ENCODE measurements at regions not wholly inside any gene's neighbourhood (a gene's known extent, or its start where the extent isn't known, plus 50 kb on each side); places are given as distances from the start of the nearest gene placed in this dataset.

GRCh38 chr3:166270429-166270828 lies 433.2 kb upstream of the BCHE start:
- H3K4me3 ChIP-seq (ENCODE audit: control extremely low read depth in 1 of 5, extremely low read depth in 1 of 5, insufficient read depth in 1 of 5, low read depth in 2 of 5, low read length in 4 of 5) = no peak overlapping the region
- H3K9me3 ChIP-seq (ENCODE audit: control extremely low read depth in 1 of 3, control insufficient read depth in 2 of 3, insufficient read depth in 1 of 3, low read length in 2 of 3) = no peaks in the 10 kb centered on the region
- TF ChIP-seq CTCF (IDR thresholded peaks at IDR 0.05) (no peak), EZH2 (IDR thresholded peaks at IDR 0.05; ENCODE audit: borderline replicate concordance, insufficient read depth, low read depth, low read length, poor library complexity, severe bottlenecking) (no peak)
- ATAC-seq (ENCODE audit: low read depth) = no peak
- H3K9me3 Mint-ChIP-seq (ENCODE audit: insufficient read depth) = peaks cover 4% of the 10 kb centered on the region
- no peak overlapping the region for H3K4me2 ChIP-seq (replicated peaks; ENCODE audit: low read depth, low read length, poor library complexity, severe bottlenecking)
- H3K27ac ChIP-seq (ENCODE audit: low read length in 2 of 2) = no peak overlapping the region
- ChIA-PET POLR2A (no interaction called here), CTCF (no interaction called here)
- no peaks in the 10 kb centered on the region for H4K20me1 ChIP-seq (ENCODE audit: control insufficient read depth, insufficient read depth, low read length, poor library complexity, severe bottlenecking)
- no peaks in the 10 kb centered on the region for H3K4me1 Mint-ChIP-seq
- intact Hi-C loops (cut with micrococcal nuclease) = no loop called here
- H2AFZ ChIP-seq (ENCODE audit: insufficient read depth, low read depth, low read length, poor library complexity, severe bottlenecking) = no peak overlapping the region
- H3K27ac Mint-ChIP-seq = no peak overlapping the region
- DNase-seq = no peak
- no peak overlapping the region for H3K9ac ChIP-seq (ENCODE audit: low read length)
- no peak overlapping the region for H3K4me3 Mint-ChIP-seq
- H3K79me2 ChIP-seq (ENCODE audit: control insufficient read depth, insufficient read depth, low read length) = no peaks in the 10 kb centered on the region
- no peaks in the 10 kb centered on the region for H3K4me1 ChIP-seq (ENCODE audit: control insufficient read depth in 2 of 2, insufficient read depth in 2 of 2, low read length in 2 of 2)
- H3K36me3 ChIP-seq (replicated peaks in 1 of 2; ENCODE audit: control extremely low read depth in 1 of 2, control insufficient read depth in 1 of 2, extremely low read depth in 1 of 2, insufficient read depth in 2 of 2, low read length in 1 of 2) = no peaks in the 10 kb centered on the region
- no peaks in the 10 kb centered on the region for H3K27me3 ChIP-seq (replicated peaks in 1 of 4; ENCODE audit: control extremely low read depth in 1 of 4, control insufficient read depth in 3 of 4, insufficient read depth in 4 of 4, low read length in 3 of 4)
- H3K27me3 Mint-ChIP-seq = no peaks in the 10 kb centered on the region
- WGBS (ENCODE audit: insufficient coverage) = no CpG with 5 or more reads among the region's 1 CpG

- ATAC-seq (ENCODE audit: low read depth) (no peak), DNase-seq (no peak)
- peaks cover 4% of the 10 kb centered on the region for H3K9me3 Mint-ChIP-seq (ENCODE audit: insufficient read depth)
- Histone ChIP-seq H3K36me3 (replicated peaks in 1 of 2; ENCODE audit: control extremely low read depth in 1 of 2, control insufficient read depth in 1 of 2, extremely low read depth in 1 of 2, insufficient read depth in 2 of 2, low read length in 1 of 2) (no peaks in the 10 kb centered on the region), H3K27me3 (replicated peaks in 1 of 4; ENCODE audit: control extremely low read depth in 1 of 4, control insufficient read depth in 3 of 4, insufficient read depth in 4 of 4, low read length in 3 of 4) (no peaks in the 10 kb centered on the region), H3K9me3 (ENCODE audit: control extremely low read depth in 1 of 3, control insufficient read depth in 2 of 3, insufficient read depth in 1 of 3, low read length in 2 of 3) (no peaks in the 10 kb centered on the region), H3K4me1 (ENCODE audit: control insufficient read depth in 2 of 2, insufficient read depth in 2 of 2, low read length in 2 of 2) (no peaks in the 10 kb centered on the region), H3K27ac (ENCODE audit: low read length in 2 of 2) (no peak overlapping the region), H3K4me2 (replicated peaks; ENCODE audit: low read depth, low read length, poor library complexity, severe bottlenecking) (no peak overlapping the region), H3K79me2 (ENCODE audit: control insufficient read depth, insufficient read depth, low read length) (no peaks in the 10 kb centered on the region), H2AFZ (ENCODE audit: insufficient read depth, low read depth, low read length, poor library complexity, severe bottlenecking) (no peak overlapping the region), H4K20me1 (ENCODE audit: control insufficient read depth, insufficient read depth, low read length, poor library complexity, severe bottlenecking) (no peaks in the 10 kb centered on the region), H3K4me3 (ENCODE audit: control extremely low read depth in 1 of 5, extremely low read depth in 1 of 5, insufficient read depth in 1 of 5, low read depth in 2 of 5, low read length in 4 of 5) (no peak overlapping the region), H3K9ac (ENCODE audit: low read length) (no peak overlapping the region)
- H3K27ac Mint-ChIP-seq = no peak overlapping the region
- 93% methylated on average over 2 of the region's 4 CpGs for WGBS (ENCODE audit: insufficient coverage)
- H3K4me3 Mint-ChIP-seq = no peak overlapping the region
- intact Hi-C loops (cut with micrococcal nuclease) = no loop called here
- TF ChIP-seq CTCF (IDR thresholded peaks at IDR 0.05) = no peak
- no peak for TF ChIP-seq EZH2 (IDR thresholded peaks at IDR 0.05; ENCODE audit: borderline replicate concordance, insufficient read depth, low read depth, low read length, poor library complexity, severe bottlenecking)
- POLR2A ChIA-PET = no interaction called here
- H3K4me1 Mint-ChIP-seq = no peaks in the 10 kb centered on the region
- no peaks in the 10 kb centered on the region for H3K27me3 Mint-ChIP-seq
- CTCF ChIA-PET = no interaction called here
These were observed 427.9 kb upstream of the BCHE start for GRCh38 chr3:166265153-166265552.
